Sigmoid colon (tissue), 6 donors: ENCODE measurements at regions not wholly inside any gene's neighbourhood (a gene's known extent, or its start where the extent isn't known, plus 50 kb on each side); places are given as distances from the start of the nearest gene placed in this dataset.
"Not testable (repeated sequence)": the region's sequence is repeated elsewhere in the genome, so short reads cannot be mapped to it uniquely, and the experiment has no call there.

Experiments used
- DNase-seq: peaks from one replicate; pipeline ENCODE4 v3.0.0-alpha.2; 2019
- H3K27ac ChIP-seq, 4 donors: fragments of 200-600 bp; sonication (generic); one replicate each; pipeline ENCODE4 v1.5.1; 2016 to 2019; ENCODE audit warnings: mild to moderate bottlenecking in 1 of 4
- H3K27me3 ChIP-seq, 3 donors: fragments of 200-600 bp; sonication (generic); one replicate each; pipeline ENCODE4 v1.5.1; 2019; ENCODE audit warnings: mild to moderate bottlenecking in 1 of 3
- H3K36me3 ChIP-seq, 4 donors: fragments of 200-600 bp; sonication (generic); one replicate each; pipeline ENCODE4 v1.5.1; 2016 to 2019
- H3K4me1 ChIP-seq, 4 donors: fragments of 200-600 bp; sonication (generic); one replicate each; pipeline ENCODE4 v1.5.1; 2017 to 2019
- H3K4me3 ChIP-seq, 4 donors: fragments of 200-600 bp; sonication (generic); one replicate each; pipeline ENCODE4 v1.5.1; 2017 to 2019; ENCODE audit warnings: mild to moderate bottlenecking in 2 of 4, moderate library complexity in 1 of 4
- H3K9me3 ChIP-seq, 4 donors: fragments of 200-600 bp in 3 of 4; sonication (generic) in 3 of 4; one replicate each; pipeline versions ENCODE4 v1.5.1 to v1.6.1; 2013 to 2019
- CTCF ChIP-seq, 4 experiments: fragments of 450-650 bp in 3 of 4; fragments of 200-600 bp in 1 of 4; IDR thresholded peaks; one replicate each; pipeline ENCODE4 v1.5.1; 2016 to 2019; ENCODE audit warnings: antibody characterized with exemption in 4 of 4, mild to moderate bottlenecking in 3 of 4, moderate library complexity in 2 of 4
- EP300 ChIP-seq, 4 donors: sonication (generic); formaldehyde crosslinking; IDR thresholded peaks; one replicate each; pipeline ENCODE4 v1.6.1; 2017; ENCODE audit warnings: antibody characterized with exemption in 4 of 4
- POLR2A ChIP-seq, 2 donors: fragments of 450-650 bp; IDR thresholded peaks; one replicate each; pipeline ENCODE4 v1.6.1; 2016; ENCODE audit warnings: antibody characterized with exemption in 2 of 2, mild to moderate bottlenecking in 2 of 2, moderate library complexity in 2 of 2
- POLR2AphosphoS5 ChIP-seq, 4 donors: sonication (generic); formaldehyde crosslinking; IDR thresholded peaks; one replicate each; pipeline ENCODE4 v1.6.1; 2017; ENCODE audit warnings: antibody characterized with exemption in 4 of 4
- WGBS, 2 donors: extraction: QIAGEN DNeasy Blood & Tissue Kit; methylation state at CpG; one replicate each; pipeline ENCODE4 v1.1.7; 2013; 5-methylcytosine and 5-hydroxymethylcytosine counted together
- intact Hi-C: fragments of 100-400 bp; cut with DNase I; formaldehyde crosslinking; loops from one replicate; pipeline ENCODE4 v1.15.1; 2023
- donor health status: healthy with polysubstance abuse.
- donor health status: healthy.

DNA sequence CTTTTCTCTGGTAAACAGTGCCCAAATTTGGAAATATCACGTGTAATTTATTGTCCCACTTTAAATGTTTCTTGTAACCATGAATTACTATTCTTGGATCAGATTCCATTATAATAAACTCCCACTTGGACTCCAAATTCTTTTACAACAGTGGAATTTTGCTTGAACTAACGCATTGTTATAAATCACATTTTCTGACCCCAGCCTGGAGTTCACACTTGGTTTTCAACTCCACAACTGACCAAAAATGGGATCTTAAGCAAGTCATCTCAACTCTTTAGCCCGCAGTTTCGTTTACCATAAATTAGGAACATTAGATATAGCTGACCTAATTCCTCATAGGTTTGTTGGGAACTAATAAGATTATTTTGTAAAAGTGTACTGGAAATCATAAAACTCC, 336.8 kb upstream of the NCAM1 start:
- no peaks in the 10 kb centered on the region for H3K4me1 ChIP-seq
- H3K36me3 ChIP-seq, result no peaks in the 10 kb centered on the region
- TF ChIP-seq CTCF (IDR thresholded peaks at IDR 0.05) (no peak), POLR2A (IDR thresholded peaks at IDR 0.05) (no peak), EP300 (IDR thresholded peaks at IDR 0.05) (no peak), POLR2AphosphoS5 (IDR thresholded peaks at IDR 0.05) (no peak)
- DNase-seq, result no peak
- 66 to 70% methylated on average over 4 of the region's 4 CpGs for WGBS, 2 donors
- H3K27me3 ChIP-seq, result no peaks in the 10 kb centered on the region
- intact Hi-C loops, result no loop called here
- H3K27ac ChIP-seq, result no peak overlapping the region
- no peaks in the 10 kb centered on the region for H3K9me3 ChIP-seq
- no peak overlapping the region for H3K4me3 ChIP-seq

DNA sequence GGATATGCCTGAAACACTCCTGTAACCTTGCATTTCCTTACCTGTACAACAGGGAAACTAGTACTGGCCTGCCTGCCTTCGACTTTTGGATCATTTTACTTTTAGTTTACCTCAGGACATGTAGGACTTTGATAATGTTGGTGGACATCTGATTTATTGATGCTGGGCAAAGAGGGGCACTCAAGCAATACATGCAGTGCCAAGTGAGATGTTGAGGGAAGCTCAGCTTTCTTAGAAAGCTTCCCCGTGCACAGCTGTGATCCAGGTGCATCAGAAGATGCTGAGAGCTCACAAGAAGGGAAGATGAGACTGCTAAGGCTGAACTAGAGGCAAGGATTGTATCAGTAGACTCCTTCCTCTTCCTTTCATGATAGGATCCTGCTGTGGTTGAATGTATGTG, 336.2 kb upstream of the NCAM1 start:
- 64 to 74% methylated on average over 2 of the region's 2 CpGs for WGBS, 2 donors
- DNase-seq, H3K27me3 ChIP-seq: not testable (repeated sequence)

GRCh38 chr11:112625814-112626213, 335.4 kb upstream of the NCAM1 start:
- 79 to 85% methylated on average over 3 of the region's 3 CpGs for WGBS, 2 donors
- H3K9me3 ChIP-seq, result no peaks in the 10 kb centered on the region
- DNase-seq, result no peak
- H3K36me3 ChIP-seq, result no peaks in the 10 kb centered on the region
- H3K27me3 ChIP-seq, result no peaks in the 10 kb centered on the region
- no peak overlapping the region for H3K4me3 ChIP-seq
- TF ChIP-seq POLR2AphosphoS5 (IDR thresholded peaks at IDR 0.05), result no peak
- TF ChIP-seq CTCF (IDR thresholded peaks at IDR 0.05), result no peak
- TF ChIP-seq EP300 (IDR thresholded peaks at IDR 0.05), result no peak
- TF ChIP-seq POLR2A (IDR thresholded peaks at IDR 0.05), result no peak
- no peaks in the 10 kb centered on the region for H3K4me1 ChIP-seq
- H3K27ac ChIP-seq, result no peak overlapping the region
- intact Hi-C loops, result no loop called here

More for the DNA sequence above, 336.2 kb upstream of the NCAM1 start:
- H3K36me3 ChIP-seq, H3K4me1 ChIP-seq, H3K4me3 ChIP-seq, H3K27ac ChIP-seq, intact Hi-C loops, H3K9me3 ChIP-seq: not testable (repeated sequence)

DNA sequence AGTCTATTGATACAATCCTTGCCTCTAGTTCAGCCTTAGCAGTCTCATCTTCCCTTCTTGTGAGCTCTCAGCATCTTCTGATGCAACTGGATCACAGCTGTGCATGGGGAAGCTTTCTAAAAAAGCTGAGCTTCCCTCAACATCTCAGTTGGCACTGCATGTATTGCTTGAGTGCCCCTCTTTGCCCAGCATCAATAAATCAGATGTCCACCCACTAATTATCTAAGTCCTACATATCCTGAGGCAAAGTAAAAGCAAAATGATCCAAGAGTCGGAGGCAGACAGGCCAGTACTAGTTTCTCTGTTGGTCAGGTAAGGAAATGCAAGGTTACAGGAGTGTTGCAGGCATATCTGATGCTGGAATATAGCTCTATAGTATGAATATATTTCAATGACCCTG, 334.5 kb upstream of the NCAM1 start:
- WGBS, 2 donors, result 82 to 87% methylated on average over 1 of the region's 1 CpG
- Histone ChIP-seq H3K36me3 (no peaks in the 10 kb centered on the region), H3K27ac (no peak overlapping the region), H3K9me3 (no peaks in the 10 kb centered on the region), H3K4me3 (no peak overlapping the region), H3K27me3 (no peaks in the 10 kb centered on the region), H3K4me1 (no peaks in the 10 kb centered on the region)
- TF ChIP-seq POLR2AphosphoS5 (IDR thresholded peaks at IDR 0.05) (no peak), POLR2A (IDR thresholded peaks at IDR 0.05) (no peak)
- intact Hi-C loops, result no loop called here
- DNase-seq, result no peak

DNA sequence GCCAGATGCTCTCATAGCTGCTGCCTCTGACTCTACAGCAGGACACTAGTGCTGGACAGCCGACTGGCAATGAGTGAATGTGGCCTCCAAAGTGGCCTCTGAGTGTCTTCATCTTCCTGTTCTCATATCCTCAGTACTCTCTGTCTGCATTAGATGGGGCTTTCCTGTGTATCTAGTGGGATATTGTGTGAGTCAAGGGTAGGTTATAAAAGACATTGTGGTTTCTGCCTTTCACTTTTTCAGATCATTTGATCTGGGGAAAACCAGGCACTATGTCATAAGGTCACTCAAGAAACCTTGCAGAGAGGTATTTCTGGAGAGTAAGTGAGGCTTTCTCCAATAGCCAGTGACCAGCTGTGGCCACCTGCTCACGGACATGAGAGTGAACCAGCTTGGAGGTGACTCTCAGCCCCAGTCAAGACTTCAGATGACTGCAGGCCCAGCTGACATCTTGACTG, 333.6 kb upstream of the NCAM1 start:
- no peaks in the 10 kb centered on the region for H3K4me1 ChIP-seq
- no peak for DNase-seq
- H3K27me3 ChIP-seq, result no peaks in the 10 kb centered on the region
- intact Hi-C loops, result no loop called here
- H3K4me3 ChIP-seq, result no peak overlapping the region
- TF ChIP-seq CTCF (IDR thresholded peaks at IDR 0.05) (no peak), POLR2AphosphoS5 (IDR thresholded peaks at IDR 0.05) (no peak), EP300 (IDR thresholded peaks at IDR 0.05) (no peak), POLR2A (IDR thresholded peaks at IDR 0.05) (no peak)
- H3K9me3 ChIP-seq, result no peaks in the 10 kb centered on the region
- 72 to 73% methylated on average over 2 of the region's 2 CpGs for WGBS, 2 donors
- no peaks in the 10 kb centered on the region for H3K36me3 ChIP-seq
- no peak overlapping the region for H3K27ac ChIP-seq

DNA sequence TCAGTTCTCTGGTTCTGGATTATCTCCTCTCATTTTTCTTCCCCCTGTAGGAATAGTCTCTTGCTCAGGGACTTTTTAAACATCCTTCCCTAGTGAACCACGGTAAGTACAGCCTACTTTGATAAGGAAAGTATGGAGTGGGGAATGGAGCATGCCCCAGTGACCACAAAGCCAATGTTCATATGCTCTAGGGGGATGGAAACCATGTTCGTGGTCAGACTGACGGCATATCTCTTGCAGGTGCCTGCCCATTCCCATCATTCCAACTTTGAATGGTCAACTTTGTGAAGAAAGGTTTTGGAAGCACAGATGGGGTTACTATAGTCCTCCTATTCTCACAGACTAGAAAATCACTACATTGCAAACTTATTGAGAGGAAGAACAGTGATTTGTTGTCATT, 332.5 kb upstream of the NCAM1 start:
- H3K9me3 ChIP-seq, result no peaks in the 10 kb centered on the region
- no peaks in the 10 kb centered on the region for H3K36me3 ChIP-seq
- H3K4me1 ChIP-seq, result no peaks in the 10 kb centered on the region
- no peaks in the 10 kb centered on the region for H3K27me3 ChIP-seq
- no peak overlapping the region for H3K27ac ChIP-seq
- no peak for DNase-seq
- H3K4me3 ChIP-seq, result no peak overlapping the region
- intact Hi-C loops, result no loop called here
- WGBS, 2 donors, result 58 to 77% methylated on average over 3 of the region's 3 CpGs
- TF ChIP-seq CTCF (IDR thresholded peaks at IDR 0.05) (no peak), POLR2AphosphoS5 (IDR thresholded peaks at IDR 0.05) (no peak), EP300 (IDR thresholded peaks at IDR 0.05) (no peak), POLR2A (IDR thresholded peaks at IDR 0.05) (no peak)
